H1 (cell line): ENCODE measurements at regions not wholly inside any gene's neighbourhood (a gene's known extent, or its start where the extent isn't known, plus 50 kb on each side); places are given as distances from the start of the nearest gene placed in this dataset.

Experiments used
- CTCF ChIA-PET: fragments of 300-600 bp; sonication (Branson Sonifier 250); formaldehyde crosslinking; loops from one replicate; lab custom pipeline; 2021; ENCODE audit not compliant: partially characterized antibody; lab: Charles Lee
- POLR2A ChIA-PET: fragments of 300-600 bp; sonication (Branson Sonifier 250); formaldehyde crosslinking; loops from one replicate; lab custom pipeline; 2021; ENCODE audit warnings: inconsistent platforms; ENCODE audit not compliant: partially characterized antibody; lab: Charles Lee
- DNase-seq, 2 experiments: peaks; one replicate each; pipeline versions ENCODE4 v3.0.0 to v3.0.0-alpha.2; 2010 to 2022; ENCODE audit warnings: low spot score in 2 of 2, low read depth in 1 of 2, mixed read lengths in 1 of 2
- FAIRE-seq: peaks from 2 replicates; lab custom pipeline; 2011; peaks lifted over from hg19 to GRCh38; lab: Jason Lieb, UNC
- H2AFZ ChIP-seq: 2 replicates; pipeline ENCODE4 v1.8.1; 2012; ENCODE audit warnings: low read length, inconsistent platforms
- H2AK5ac ChIP-seq: 2 replicates; pipeline ENCODE4 v1.6.1; 2013; ENCODE audit warnings: low read depth, low read length
- H2BK120ac ChIP-seq: replicated peaks from 2 replicates; pipeline ENCODE3; 2013; ENCODE audit warnings: low read depth, low read length, inconsistent platforms
- H2BK12ac ChIP-seq: 2 replicates; pipeline ENCODE4 v1.6.1; 2013; ENCODE audit warnings: low read depth, low read length
- H2BK15ac ChIP-seq: 2 replicates; pipeline ENCODE4 v1.6.1; 2013; ENCODE audit warnings: low read length
- H2BK20ac ChIP-seq: 2 replicates; pipeline ENCODE4 v1.6.1; 2013; ENCODE audit warnings: low read length
- H2BK5ac ChIP-seq: 2 replicates; pipeline ENCODE4 v1.6.1; 2013; ENCODE audit warnings: low read depth, low read length
- H3K14ac ChIP-seq: 2 replicates; pipeline ENCODE4 v1.6.1; 2013; ENCODE audit warnings: inconsistent platforms; ENCODE audit not compliant: insufficient read length
- H3K18ac ChIP-seq: 2 replicates; pipeline ENCODE4 v1.6.1; 2013; ENCODE audit warnings: low read length; ENCODE audit errors: extremely low read depth
- H3K23ac ChIP-seq: 2 replicates; pipeline ENCODE4 v1.6.1; 2013; ENCODE audit warnings: inconsistent platforms; ENCODE audit not compliant: insufficient read length
- H3K23me2 ChIP-seq: 2 replicates; pipeline ENCODE4 v1.6.1; 2013; ENCODE audit warnings: low read depth, low read length
- H3K27ac ChIP-seq: 2 replicates; pipeline ENCODE4 v1.6.1; 2011; ENCODE audit warnings: low read depth, low read length, inconsistent platforms
- H3K27me3 ChIP-seq, 4 experiments: replicated peaks in 1 of 4; 1 replicate in 1 of 4; 2 replicates in 3 of 4; pipeline versions ENCODE4 v1.6.1 to v1.8.1; 2011 to 2013; ENCODE audit warnings: low read length in 3 of 4, mild to moderate bottlenecking in 3 of 4, inconsistent platforms in 2 of 4, mixed read lengths in 2 of 4, moderate library complexity in 1 of 4; ENCODE audit not compliant: control insufficient read depth in 3 of 4, insufficient read depth in 3 of 4; ENCODE audit errors: extremely low read depth in 1 of 4
- H3K36me3 ChIP-seq, 4 experiments: 2 replicates each; pipeline versions ENCODE4 v1.6.1 to v1.8.1; 2011 to 2013; ENCODE audit warnings: mild to moderate bottlenecking in 4 of 4, low read length in 3 of 4, moderate library complexity in 2 of 4, control low read depth in 1 of 4, inconsistent platforms in 1 of 4; ENCODE audit not compliant: insufficient read depth in 4 of 4, control insufficient read depth in 2 of 4
- H3K4ac ChIP-seq: replicated peaks from 2 replicates; pipeline ENCODE3; 2013; ENCODE audit warnings: low read length, low read depth, mixed read lengths, inconsistent platforms; ENCODE audit not compliant: insufficient read length
- H3K4me1 ChIP-seq, 4 experiments: replicated peaks in 1 of 4; 1 replicate in 1 of 4; 2 replicates in 3 of 4; pipeline versions ENCODE4 v1.6.1 to v1.8.1; 2011 to 2013; ENCODE audit warnings: low read length in 3 of 4, inconsistent platforms in 2 of 4, mixed read lengths in 1 of 4; ENCODE audit not compliant: insufficient read depth in 4 of 4, control insufficient read depth in 3 of 4
- H3K4me2 ChIP-seq, 2 experiments: 2 replicates each; pipeline versions ENCODE4 v1.6.1 to v1.8.1; 2011 to 2013; ENCODE audit warnings: low read depth in 2 of 2, low read length in 2 of 2, control low read depth in 1 of 2, inconsistent platforms in 1 of 2, mild to moderate bottlenecking in 1 of 2; ENCODE audit not compliant: insufficient read depth in 1 of 2
- H3K4me3 ChIP-seq, 4 experiments: fragments of 200-600, 300-600 bp in 1 of 4; sonication (generic), shearing (Covaris generic), sonication (Bioruptor Twin) in 1 of 4; 2 replicates each; pipeline versions ENCODE4 v1.5.1 to v1.8.1; 2011 to 2016; ENCODE audit warnings: low read length in 4 of 4, low read depth in 3 of 4, control low read depth in 2 of 4, inconsistent platforms in 2 of 4, mild to moderate bottlenecking in 2 of 4, mixed read lengths in 1 of 4, moderate library complexity in 1 of 4; ENCODE audit not compliant: insufficient read depth in 2 of 4; ENCODE audit errors: extremely low read depth in 1 of 4
- H3K56ac ChIP-seq: replicated peaks from 2 replicates; pipeline ENCODE3; 2013; ENCODE audit warnings: low read depth, mild to moderate bottlenecking, mixed read lengths, low read length, inconsistent platforms; ENCODE audit not compliant: insufficient read length
- H3K79me1 ChIP-seq: 2 replicates; pipeline ENCODE4 v1.6.1; 2013; ENCODE audit warnings: low read depth, low read length, control low read depth
- H3K79me2 ChIP-seq, 2 experiments: 2 replicates each; pipeline versions ENCODE4 v1.6.1 to v1.8.1; 2012 to 2013; ENCODE audit warnings: low read length in 2 of 2, mild to moderate bottlenecking in 2 of 2, inconsistent platforms in 1 of 2; ENCODE audit not compliant: insufficient read depth in 2 of 2, control insufficient read depth in 1 of 2
- H3K9ac ChIP-seq, 4 experiments: replicated peaks in 1 of 4; 1 replicate in 1 of 4; 2 replicates in 3 of 4; pipeline versions ENCODE4 v1.6.1 to v1.8.1; 2011 to 2013; ENCODE audit warnings: low read depth in 3 of 4, low read length in 3 of 4, control low read depth in 2 of 4, mild to moderate bottlenecking in 2 of 4, moderate library complexity in 2 of 4, inconsistent platforms in 1 of 4; ENCODE audit errors: extremely low read depth in 1 of 4
- H3K9me3 ChIP-seq, 2 experiments: 2 replicates each; pipeline versions ENCODE4 v1.6.1 to v1.8.1; 2012 to 2013; ENCODE audit warnings: mild to moderate bottlenecking in 2 of 2, moderate library complexity in 2 of 2, control low read depth in 1 of 2, inconsistent platforms in 1 of 2, low read depth in 1 of 2, low read length in 1 of 2, mixed read lengths in 1 of 2; ENCODE audit not compliant: insufficient read depth in 2 of 2
- H4K20me1 ChIP-seq, 2 experiments: replicated peaks in 1 of 2; 2 replicates each; pipeline versions ENCODE3 to v1.8.1; 2011 to 2013; ENCODE audit warnings: inconsistent platforms in 2 of 2, low read length in 2 of 2, mild to moderate bottlenecking in 1 of 2; ENCODE audit not compliant: insufficient read depth in 2 of 2, control insufficient read depth in 1 of 2
- H4K5ac ChIP-seq: 2 replicates; pipeline ENCODE4 v1.6.1; 2013; ENCODE audit warnings: low read length, low read depth, mixed read lengths, inconsistent platforms; ENCODE audit not compliant: insufficient read length
- H4K8ac ChIP-seq: 2 replicates; pipeline ENCODE4 v1.8.0; 2013; ENCODE audit warnings: mild to moderate bottlenecking, moderate library complexity, low read length, inconsistent platforms; ENCODE audit not compliant: insufficient read depth; ENCODE audit errors: extremely low read depth
- H4K91ac ChIP-seq: replicated peaks from 2 replicates; pipeline ENCODE3; 2013; ENCODE audit warnings: low read length, mixed read lengths, inconsistent platforms; ENCODE audit not compliant: insufficient read length
- BACH1 ChIP-seq: IDR thresholded peaks from 2 replicates; pipeline ENCODE4 v1.6.1; 2012; ENCODE audit warnings: low read length, improper control_type of control experiment
- BCL11A ChIP-seq, 2 experiments: IDR thresholded peaks; one replicate each; pipeline ENCODE4 v1.6.1; 2011; ENCODE audit warnings: low read depth in 2 of 2, low read length in 2 of 2, mild to moderate bottlenecking in 2 of 2
- GABPA ChIP-seq: IDR thresholded peaks from 2 replicates; pipeline ENCODE4 v1.6.1; 2011; ENCODE audit warnings: mild to moderate bottlenecking, low read length, moderate library complexity, borderline replicate concordance; ENCODE audit not compliant: insufficient read depth
- WGBS, 2 experiments: shearing (Covaris generic) in 1 of 2; methylation state at CpG; one replicate each; pipeline versions ENCODE4 v1.1.6 to v1.1.7; 2013 to 2015; ENCODE audit warnings: low lambda C conversion rate in 2 of 2, mixed read lengths in 2 of 2, inconsistent platforms in 1 of 2, low coverage in 1 of 2, missing lambda C conversion rate in 1 of 2; ENCODE audit not compliant: insufficient replicate concordance in 2 of 2, insufficient coverage in 1 of 2, insufficient read length in 1 of 2; ENCODE audit errors: extremely low coverage in 1 of 2, missing lambda C conversion rate in 1 of 2; 5-methylcytosine and 5-hydroxymethylcytosine counted together
- TF ChIP-seq, protein P1 (sequence below): IDR thresholded peaks from 2 replicates; pipeline ENCODE4 v1.6.1; 2012; ENCODE audit warnings: inconsistent platforms

DNA sequence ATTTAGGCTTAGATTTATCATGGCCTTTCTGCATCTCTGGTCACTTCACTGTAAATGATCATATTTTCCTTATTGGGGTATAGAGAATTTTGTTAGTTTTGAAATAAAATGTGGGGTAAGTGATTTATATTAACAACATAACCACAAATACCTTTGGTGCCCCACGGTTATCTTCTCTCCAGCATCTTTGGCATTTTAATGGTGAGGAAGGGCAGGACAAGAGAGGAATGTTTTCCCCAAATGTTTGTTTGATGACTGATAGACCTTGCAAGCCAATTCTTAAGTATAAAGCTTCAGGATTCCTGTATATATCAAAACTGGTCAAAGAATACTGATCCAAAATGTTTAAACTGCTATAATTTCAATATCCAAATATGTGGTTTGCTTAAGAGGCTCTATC lies 171.6 kb upstream of the SMLR1 start:
- Histone ChIP-seq H3K4me1 (no peaks in the 10 kb centered on the region), H3K23ac (no peak overlapping the region), H3K27me3 (no peaks in the 10 kb centered on the region), H2BK20ac (no peak overlapping the region), H2AK5ac (no peak overlapping the region), H4K20me1 (no peaks in the 10 kb centered on the region), H2BK15ac (no peak overlapping the region), H3K56ac (no peak overlapping the region), H3K9ac (no peak overlapping the region), H3K4me3 (no peak overlapping the region), H2BK5ac (no peak overlapping the region), H3K27ac (no peak overlapping the region), H3K79me2 (no peaks in the 10 kb centered on the region), H3K18ac (no peak overlapping the region), H3K79me1 (no peaks in the 10 kb centered on the region), H3K4me2 (no peak overlapping the region), H4K5ac (no peak overlapping the region), H2AFZ (no peak overlapping the region), H3K23me2 (no peaks in the 10 kb centered on the region), H3K36me3 (no peaks in the 10 kb centered on the region), H3K9me3 (no peaks in the 10 kb centered on the region), H2BK120ac (no peak overlapping the region), H4K91ac (no peak overlapping the region), H3K4ac (no peak overlapping the region), H2BK12ac (no peak overlapping the region), H3K14ac (no peak overlapping the region), H4K8ac (no peak overlapping the region)
- FAIRE-seq, result no peak
- no peak for DNase-seq
- ChIA-PET POLR2A (no interaction called here), CTCF (interaction anchor here (1.3 kb wide), 1 partner anchor 11 kb away, joined by 5 read pairs; no protein-coding TSS in a partner anchor)
- 89% methylated on average over 1 of the region's 1 CpG; no CpG with 5 or more reads in 1 of the 2 experiments for WGBS, 2 experiments
- TF ChIP-seq, protein P1, sequence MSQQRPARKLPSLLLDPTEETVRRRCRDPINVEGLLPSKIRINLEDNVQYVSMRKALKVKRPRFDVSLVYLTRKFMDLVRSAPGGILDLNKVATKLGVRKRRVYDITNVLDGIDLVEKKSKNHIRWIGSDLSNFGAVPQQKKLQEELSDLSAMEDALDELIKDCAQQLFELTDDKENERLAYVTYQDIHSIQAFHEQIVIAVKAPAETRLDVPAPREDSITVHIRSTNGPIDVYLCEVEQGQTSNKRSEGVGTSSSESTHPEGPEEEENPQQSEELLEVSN, result no peak
- TF ChIP-seq BCL11A (IDR thresholded peaks at IDR 0.05; ENCODE audit: low read depth in 2 of 2, low read length in 2 of 2) (no peak), BACH1 (no peak), GABPA (no peak)
